Stimulated activated CD8-positive, alpha-beta memory T cell treated with anti-CD3 and anti-CD28 coated beads, Interleukin-12 subunit alpha, Interleukin-12 subunit beta, amount 100 ng/mL, for 24 hours (primary cell): ENCODE measurements at regions not wholly inside any gene's neighbourhood (a gene's known extent, or its start where the extent isn't known, plus 50 kb on each side); places are given as distances from the start of the nearest gene placed in this dataset.
"Not testable (repeated sequence)": the region's sequence is repeated elsewhere in the genome, so short reads cannot be mapped to it uniquely, and the experiment has no call there.

ENCODE experiments used
- DNase-seq: peaks from one replicate; pipeline ENCODE4 v3.0.0-alpha.2; 2020; ENCODE audit errors: extremely low read depth

DNA sequence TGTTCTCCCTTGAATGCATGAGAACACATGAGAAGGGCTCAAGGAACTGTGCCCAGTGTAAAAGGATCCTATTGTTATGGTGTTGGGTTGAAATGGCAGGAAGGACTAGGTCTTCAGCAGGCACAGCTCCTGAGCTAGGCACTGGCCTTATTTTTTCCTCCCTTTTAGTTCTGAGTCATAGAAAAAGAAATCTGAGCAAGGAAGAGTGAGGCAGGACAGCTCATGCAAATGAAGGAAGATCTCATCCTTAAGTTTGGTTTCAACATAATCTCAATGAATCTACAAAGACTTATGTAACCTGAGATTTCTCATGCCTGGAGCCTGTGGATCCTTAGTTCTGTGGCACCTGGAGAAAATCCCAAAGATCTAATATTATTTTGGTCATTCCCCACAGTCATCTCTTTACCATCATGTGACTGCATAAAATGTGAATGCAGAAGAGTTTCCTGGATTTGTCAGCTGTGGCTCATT, 188.6 kb upstream of the TBL1XR1 start:
- DNase-seq: no peak

DNA sequence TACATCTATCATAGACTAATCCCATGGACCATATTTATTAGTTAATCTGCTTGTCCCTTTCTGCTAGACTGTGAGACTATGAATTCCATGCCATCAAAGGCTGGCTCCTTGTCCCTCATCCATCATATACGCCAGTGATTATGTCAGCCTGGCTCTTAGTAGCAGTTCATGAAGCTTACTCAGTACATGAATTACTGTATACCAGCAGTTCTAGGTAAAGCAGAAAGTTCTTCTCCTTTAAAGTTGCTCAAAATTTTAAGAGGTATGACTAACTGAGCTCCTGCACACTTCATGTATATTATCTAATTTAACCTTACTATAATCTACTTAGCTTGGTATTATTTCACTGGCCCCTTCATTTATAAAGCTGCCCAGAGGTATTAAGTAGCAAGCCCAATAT, 190.9 kb upstream of the TBL1XR1 start:
- no peak for DNase-seq

DNA sequence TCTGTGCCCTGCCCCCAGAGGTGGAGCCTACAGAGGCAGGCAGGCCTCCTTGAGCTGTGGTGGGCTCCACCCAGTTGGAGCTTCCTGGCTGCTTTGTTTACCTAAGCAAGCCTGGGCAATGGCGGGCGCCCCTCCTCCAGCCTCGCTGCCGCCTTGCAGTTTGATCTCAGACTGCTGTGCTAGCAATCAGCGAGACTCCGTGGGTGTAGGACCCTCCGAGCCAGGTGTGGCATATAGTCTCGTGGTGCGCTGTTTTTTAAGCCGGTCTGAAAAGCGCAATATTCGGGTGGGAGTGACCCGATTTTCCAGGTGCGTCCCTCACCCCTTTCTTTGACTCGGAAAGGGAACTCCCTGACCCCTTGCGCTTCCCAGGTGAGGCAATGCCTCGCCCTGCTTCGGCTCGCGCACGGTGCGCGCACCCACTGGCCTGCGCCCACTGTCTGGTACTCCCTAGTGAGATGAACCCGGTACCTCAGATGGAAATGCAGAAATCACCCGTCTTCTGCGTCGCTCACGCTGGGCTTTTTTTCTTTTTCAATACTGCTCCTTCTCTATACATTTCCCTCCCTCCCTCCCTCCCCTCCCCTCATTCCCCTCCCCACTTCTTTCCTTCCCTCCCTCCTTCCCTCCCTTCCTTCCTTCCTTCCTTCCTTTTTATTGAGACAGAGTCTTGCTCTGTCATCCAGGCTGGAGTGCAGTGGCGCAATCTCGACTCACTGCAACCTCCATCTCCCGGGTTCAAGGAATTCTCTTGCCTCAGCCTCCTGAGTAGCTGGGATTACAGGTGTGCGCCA, 197.1 kb upstream of the TBL1XR1 start:
- not testable (repeated sequence) for DNase-seq

DNA sequence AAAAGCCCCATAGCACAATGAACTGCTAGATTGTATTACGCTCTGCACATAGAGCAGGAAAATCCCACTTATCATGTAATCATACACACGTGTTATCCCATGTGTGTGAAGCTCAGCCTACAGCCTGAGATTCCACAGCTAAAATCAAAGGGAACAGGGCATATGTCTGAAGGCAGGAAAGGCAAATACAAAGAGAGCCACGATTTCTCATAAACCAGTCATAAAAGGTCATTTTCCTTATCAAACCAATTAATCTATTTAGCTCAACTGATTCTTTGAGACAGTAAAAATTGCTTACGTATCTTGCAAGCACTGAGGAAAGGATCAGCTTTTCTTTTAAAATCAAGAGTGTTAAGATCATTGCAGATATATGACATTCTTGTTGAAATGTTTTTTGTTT, 199.5 kb upstream of the TBL1XR1 start:
- no peak for DNase-seq

DNA sequence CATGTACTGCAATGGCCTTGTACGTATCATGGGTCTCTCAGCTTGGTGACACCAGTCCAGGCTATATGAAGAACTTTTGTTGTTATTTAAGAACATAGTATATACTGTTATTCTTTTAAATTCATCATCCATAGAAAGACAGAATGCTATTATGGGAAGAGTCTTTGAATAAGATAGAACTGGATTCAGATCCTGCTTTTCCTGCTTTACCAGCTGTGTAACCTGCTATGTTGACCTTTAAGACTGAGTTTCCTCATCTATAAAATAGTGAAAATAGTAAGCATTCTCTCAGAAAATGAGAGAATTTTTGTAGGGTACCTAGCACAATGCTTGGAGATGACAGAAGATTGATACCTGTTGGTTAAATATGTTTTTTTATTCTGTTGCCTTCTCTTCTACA, 204.1 kb upstream of the TBL1XR1 start:
- DNase-seq: no peak

DNA sequence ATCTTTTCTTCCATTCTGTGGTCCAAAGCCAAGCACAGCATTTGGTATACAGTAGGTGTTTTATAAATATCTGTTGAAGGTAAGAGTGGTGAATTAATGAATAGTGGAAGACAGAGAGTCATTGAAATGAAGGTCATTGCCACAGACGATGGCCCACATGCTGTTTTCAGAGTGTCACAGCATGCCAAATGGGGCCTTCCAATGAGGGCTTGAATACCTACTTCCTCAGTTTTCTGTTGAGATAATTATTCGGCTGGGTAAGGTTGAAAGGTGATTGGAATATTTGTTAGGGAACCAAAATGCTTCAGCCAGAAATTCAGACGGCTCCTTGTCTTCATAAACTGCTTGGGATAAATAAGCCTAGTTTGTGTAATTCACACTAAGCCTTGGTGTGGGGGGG, 205.3 kb upstream of the TBL1XR1 start:
- DNase-seq: no peak

DNA sequence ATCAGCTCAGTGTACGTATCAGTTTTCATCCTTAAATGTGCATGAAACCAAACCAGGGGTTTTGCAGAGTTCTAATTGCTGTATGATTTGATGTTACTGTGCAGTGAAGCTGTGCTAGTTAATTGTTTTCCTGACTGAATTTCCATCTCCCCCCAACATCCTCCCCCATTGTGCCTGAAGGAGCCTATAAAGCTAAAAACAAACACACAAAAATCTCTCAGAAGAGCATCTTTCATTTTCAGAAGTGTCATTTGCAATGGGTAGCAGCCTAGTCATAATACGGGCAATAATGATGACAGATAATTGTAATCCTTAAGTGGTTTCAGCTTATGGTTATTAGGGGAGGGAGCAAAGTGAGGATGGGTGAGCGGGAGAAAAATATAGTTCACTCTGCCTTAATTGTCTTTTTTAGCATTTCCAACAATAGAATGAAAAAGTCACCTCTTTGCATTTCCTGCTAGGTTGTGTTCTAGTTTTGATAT, 207.9 kb upstream of the TBL1XR1 start:
- DNase-seq: no peak

DNA sequence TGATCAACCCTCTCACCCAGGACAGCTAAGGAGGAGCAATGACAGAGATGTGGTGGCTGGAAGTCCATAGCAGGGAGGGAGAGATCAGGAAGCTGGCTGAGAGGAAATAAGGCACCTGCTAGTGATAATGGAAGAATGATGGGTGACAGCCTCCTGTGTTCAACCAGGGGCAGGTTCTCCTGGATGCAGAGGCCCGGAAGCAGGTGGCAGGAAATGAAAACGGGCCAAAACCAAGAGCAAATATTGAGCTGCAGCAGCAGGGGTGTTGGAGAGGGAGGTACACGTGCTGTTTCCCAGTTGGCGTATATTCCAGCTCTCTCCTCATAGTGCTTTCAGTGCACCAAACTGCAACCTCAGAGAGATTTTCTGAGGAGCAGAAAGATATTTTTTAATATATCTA, 213.4 kb upstream of the TBL1XR1 start:
- DNase-seq: no peak

DNA sequence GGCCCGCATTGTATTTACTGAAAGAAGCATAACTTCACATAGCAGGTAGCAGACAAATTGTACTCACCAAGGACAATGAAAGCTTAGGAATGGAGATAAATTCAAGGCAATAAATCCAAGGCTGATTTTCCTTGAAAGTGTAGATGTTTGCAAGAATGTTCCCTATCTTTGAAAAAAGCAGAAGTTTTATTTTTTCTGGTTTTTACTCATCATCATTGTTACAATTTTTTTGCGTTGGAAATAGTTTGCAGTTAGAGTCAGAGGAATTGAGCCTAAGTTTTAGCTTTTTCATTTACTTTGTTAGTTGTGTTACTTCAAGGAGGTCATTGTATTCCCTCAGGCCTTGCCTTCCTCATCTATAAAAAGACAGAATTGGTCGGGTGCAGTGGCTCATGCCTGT, 213.9 kb upstream of the TBL1XR1 start:
- no peak for DNase-seq

DNA sequence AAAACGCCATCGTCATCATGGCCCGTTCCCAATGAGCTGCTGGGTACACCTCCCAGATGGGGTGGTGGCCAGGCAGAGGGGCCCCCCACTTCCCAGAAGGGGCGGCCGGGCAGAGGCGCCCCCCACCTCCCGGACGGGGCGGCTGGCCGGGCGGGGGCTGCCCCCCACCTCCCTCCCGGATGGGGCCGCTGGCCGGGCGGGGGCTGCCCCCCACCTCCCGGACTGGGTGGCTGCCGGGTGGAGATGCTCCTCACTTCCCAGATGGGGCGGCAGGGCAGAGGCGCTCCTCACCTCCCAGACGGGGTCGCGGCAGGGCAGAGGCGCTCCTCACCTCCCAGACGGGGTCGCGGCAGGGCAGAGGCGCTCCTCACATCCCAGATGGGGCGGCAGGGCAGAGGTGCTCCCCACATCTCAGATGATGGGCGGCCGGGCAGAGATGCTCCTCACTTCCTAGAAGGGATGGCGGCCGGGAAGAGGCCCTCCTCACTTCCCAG, 215.4 kb upstream of the TBL1XR1 start:
- not testable (repeated sequence) for DNase-seq

DNA sequence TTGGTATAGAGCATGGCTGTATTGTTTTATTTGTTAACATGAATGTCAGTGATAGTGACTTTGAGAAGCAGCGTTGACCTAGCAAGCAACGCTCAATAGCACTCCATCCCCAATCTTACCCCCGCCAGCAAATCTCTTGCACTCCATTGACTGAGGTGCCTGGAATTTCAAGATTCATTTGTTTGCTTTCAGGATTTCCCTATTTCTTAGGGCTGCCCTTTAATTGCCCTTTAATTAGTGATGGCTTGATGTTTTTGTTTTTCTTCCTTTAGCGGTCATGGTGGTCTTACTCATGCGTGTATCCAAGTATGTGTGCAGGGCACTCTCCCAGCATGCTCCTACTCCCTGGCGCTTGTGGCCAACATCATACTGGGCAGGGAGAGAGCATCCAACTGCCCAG, 216.8 kb upstream of the TBL1XR1 start:
- DNase-seq: no peak

DNA sequence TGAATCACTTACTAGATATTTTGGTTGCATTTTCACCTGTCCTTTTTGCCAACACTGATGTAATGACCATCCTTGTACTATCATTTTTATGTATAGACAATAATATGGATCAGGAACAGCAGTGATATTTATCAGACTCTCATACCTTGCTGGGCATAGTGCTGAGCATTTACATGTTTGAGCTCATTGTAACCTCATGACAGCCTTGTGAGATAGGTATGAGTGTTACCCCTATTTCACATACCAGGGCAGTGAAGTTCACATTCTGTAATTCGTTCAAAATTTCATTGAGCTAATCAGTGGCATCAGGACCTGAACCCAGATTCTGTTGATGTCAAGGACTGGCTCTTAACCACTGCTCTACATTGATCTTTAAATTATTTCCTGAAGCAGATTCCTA, 221.5 kb upstream of the TBL1XR1 start:
- no peak for DNase-seq

DNA sequence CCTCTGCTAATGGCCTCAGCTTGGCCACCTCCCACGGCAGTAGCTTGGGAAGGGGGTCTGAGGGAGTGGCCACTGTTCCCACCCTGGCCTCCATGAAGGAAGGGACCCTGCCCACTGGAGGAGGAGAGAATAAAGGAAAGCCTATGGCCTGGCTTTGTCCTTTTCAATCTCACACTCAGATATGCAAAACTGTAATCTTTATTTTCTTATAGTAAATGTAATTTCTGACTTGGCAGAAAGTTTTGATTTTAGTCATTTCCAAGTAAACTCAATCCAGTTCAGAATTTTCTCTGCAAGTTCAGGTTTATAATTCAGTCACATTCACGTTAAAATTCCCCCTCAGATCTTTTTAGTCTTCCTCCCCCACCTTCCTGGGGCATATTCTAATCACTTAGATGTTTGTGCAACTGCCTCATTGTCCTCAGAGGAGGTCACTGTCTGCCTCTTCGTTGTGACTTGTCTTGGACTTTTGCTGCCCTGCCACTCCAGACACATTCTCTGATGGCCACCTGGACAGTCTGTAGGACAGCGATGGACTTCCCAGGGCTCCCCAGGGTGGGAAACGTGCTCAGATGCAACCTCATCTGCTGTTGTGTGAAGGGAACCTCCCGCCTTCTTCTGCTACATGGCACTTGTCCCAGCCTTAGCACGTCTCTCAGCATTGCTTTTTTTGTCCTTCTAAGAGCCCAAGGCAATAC, 222.8 kb upstream of the TBL1XR1 start:
- DNase-seq: no peak

DNA sequence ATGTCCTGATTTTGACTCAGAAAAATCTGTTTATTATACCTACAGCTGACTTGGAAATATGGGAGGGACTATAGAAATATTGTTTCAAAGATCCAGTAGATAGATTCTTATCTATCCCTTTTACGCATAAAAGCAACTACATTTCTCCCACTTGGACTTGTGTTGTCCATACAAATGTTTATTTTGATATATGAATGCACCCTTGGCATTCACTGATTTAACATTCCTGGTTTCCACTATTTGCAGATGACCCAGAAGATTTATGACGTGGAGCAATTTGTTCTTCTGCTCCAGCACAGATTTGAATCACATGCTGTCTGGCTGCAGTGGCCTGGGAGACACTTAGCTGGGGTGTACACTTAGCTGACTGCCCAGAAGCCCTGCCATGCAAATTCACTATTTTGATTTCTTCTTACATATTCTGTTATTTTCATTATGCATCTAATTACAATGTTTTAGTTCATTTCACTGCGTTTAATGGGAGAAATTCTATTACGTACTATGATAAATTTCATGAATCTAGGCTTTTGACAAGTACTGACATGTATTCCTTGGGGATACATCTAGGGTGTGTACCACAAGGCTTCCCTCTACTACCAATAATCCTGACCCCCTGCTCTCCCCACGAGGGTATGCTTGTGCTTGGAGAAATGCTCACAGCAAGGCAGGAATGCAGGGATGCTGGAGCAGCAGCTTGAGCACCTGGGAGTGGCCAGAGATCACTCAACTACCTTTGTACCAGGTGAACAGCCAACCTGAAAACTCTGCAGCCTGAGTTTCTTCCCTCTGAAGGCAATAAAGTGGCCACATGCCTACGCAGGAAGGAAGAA, 223.6 kb upstream of the TBL1XR1 start:
- DNase-seq: no peak

DNA sequence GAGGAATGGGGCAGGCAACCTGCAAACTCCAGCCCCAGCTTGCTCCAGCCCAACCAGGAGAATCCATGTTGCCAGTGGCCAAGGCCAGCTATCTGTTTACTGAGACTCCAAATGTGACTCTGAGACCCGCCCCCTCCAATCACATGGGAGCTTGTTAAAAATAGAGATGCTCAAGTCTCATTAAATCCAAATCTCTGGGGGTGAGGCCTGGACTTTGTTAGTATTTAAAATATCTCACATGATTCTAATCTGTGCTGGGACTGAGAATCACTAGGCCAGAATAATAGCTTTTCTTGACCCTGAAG, 224.2 kb upstream of the TBL1XR1 start:
- no peak for DNase-seq

DNA sequence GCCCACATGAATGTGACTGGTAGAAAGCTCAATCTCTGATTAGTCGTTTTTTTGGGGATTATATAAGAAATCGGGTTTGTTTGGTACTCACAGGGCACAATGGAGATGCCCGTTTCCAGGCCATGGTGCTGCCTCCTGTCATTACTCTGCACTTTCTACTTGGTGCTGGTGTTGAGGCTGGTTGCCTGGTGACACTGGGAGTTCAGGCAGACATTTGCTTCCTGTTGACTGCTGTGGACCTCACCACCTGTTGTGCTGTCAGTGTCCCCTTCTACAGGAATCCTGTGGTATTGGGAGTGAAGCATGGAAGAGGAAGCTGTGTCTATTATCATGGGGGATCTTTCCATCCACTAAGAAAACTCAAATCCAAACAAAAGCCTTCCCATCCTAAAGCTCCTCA, 227.2 kb upstream of the TBL1XR1 start:
- DNase-seq: no peak

DNA sequence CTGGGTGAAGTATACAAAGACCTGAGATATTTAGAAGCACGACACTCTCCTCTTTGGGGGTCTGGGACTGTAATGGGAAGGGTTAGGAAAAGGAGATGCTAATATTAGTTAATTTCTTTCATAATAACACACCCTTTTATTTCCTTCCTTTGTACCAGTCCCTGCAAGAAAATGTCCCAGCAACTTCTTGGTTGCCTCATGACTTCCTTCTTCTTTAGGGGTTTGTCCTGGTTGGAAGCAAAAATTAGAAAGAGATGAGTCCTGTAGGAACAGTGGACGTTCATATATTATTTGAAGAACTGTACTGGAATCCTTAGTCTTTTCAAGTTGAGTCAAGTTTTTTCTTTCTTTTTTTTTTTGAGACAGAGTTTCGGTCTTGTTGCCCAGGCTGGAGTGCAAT, 227.8 kb upstream of the TBL1XR1 start:
- DNase-seq: no peak

DNA sequence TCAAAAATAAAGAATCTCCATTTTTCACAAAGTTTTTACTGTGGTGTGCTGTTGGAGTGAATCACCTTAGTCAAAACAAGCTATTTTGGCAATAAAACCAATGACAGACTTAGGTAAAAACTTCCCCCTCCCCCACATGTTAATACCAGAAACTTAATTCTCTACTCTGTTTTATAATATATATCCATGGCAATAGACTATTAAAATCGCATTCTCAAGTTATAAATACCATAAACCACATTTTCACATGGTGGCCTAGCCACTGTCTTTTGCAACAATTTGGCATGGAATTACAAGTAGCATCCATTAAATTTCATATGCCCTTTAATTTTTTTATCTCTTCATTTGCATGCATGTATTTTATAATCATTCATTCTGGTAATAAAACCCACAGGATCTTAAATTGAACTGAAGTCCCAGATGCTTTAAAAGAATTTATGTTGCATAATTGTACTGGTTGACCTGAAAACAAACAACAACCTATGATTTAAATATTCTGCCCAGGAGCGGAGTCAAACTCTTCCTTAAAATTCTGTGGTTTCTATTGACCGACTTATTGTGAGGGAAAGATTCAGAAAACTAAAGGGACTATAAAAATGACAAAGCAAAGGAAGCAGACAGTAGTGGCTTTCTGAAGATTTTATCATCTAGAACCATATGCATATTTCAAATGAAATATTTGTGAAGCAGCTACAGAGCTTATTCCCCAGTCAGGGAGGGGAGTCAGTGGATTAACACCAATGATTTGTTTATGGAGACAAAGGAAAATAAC, 229.0 kb upstream of the TBL1XR1 start:
- no peak for DNase-seq

DNA sequence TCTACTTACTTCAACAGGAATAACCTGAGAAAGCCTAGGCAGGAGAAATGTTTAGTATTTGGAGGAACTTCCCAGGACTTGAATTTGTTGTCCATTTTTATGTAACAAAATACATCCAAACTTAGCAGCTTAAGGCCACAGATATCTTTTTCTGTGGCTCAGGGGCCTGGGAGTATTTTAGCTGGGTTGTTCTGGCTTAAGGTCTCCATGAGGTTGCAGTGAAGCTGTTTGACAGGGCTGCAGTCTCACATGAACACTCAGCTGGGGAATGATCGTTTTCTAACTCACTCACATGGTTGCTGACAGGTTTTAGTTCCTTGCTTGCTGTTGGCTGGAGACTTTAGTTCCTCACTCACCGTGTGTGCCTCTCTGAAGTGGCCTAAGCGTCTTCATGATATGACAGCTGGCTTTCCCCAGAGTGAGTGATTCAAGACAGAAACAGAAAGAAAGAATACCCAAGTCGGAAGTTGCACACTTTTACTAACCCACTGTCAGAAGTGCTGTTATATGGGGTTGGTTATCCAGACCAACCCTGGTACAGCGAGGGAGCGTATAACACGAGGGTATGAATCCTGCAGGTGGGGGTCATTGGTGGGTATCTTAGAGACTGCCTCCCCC, 229.7 kb upstream of the TBL1XR1 start:
- DNase-seq: no peak

DNA sequence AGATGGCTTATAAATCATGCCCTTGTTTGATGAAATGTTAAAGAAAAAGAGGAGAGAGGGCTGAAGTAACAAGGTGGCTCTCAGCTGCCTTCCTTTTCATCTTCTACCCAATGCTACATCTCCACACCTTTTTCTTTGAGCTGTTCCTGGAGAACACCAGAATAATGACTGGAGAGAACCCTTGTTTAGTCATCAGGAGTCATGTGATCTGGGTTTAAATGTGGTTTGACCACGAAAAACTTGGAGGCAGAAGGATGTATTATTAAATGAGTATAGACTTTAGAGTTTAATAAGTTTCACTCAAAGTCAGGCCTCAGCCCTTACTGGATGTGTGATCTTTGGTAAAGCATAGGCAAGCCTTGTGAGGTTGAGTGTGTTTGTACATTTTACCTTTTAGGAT, 230.3 kb upstream of the TBL1XR1 start:
- DNase-seq: no peak

DNA sequence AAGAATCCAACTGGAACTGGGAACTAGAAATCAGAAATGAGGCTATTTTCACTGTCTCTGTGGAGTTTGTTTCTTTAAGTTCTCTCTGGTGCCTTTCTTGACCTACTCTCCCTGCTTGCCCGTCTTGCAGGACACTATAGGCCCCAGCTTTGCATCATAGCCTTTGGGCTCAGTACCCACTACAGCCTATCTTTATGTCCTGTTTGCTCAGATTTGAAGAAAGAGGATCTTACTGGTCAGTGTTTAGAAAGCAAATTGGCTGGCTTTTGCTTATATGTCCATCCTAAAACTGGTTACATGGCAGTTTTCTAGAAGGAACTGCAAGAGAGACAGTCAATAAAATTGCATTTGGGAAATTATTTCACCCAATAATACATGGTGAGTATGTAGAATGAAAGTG, 231.8 kb upstream of the TBL1XR1 start:
- DNase-seq: no peak
